Endodermal cell (in vitro differentiated cells): ENCODE measurements at regions not wholly inside any gene's neighbourhood (a gene's known extent, or its start where the extent isn't known, plus 50 kb on each side); places are given as distances from the start of the nearest gene placed in this dataset.

Experiments
- DNase-seq: peaks from one replicate; pipeline ENCODE4 v3.0.0-alpha.2; 2017
- H3K27ac ChIP-seq: 2 replicates; pipeline ENCODE4 v1.5.1; 2013; ENCODE audit warnings: mild to moderate bottlenecking, low read depth, low read length, moderate library complexity
- H3K27me3 ChIP-seq: 2 replicates; pipeline ENCODE4 v1.6.1; 2013; ENCODE audit warnings: mild to moderate bottlenecking, low read length, moderate library complexity; ENCODE audit not compliant: insufficient read depth, control insufficient read depth, poor library complexity, severe bottlenecking
- H3K36me3 ChIP-seq: 2 replicates; pipeline ENCODE4 v1.7.0; 2013; ENCODE audit warnings: mild to moderate bottlenecking, low read length, moderate library complexity; ENCODE audit not compliant: control insufficient read depth, insufficient read depth
- H3K4me1 ChIP-seq: one replicate; pipeline ENCODE4 v1.7.0; 2013; ENCODE audit warnings: low read length; ENCODE audit not compliant: control insufficient read depth, insufficient read depth
- H3K4me3 ChIP-seq: 2 replicates; pipeline ENCODE4 v1.5.1; 2013; ENCODE audit warnings: mild to moderate bottlenecking, low read length, moderate library complexity
- H3K9ac ChIP-seq: 2 replicates; pipeline ENCODE4 v1.6.1; 2013; ENCODE audit warnings: mild to moderate bottlenecking, low read length, moderate library complexity; ENCODE audit not compliant: poor library complexity, severe bottlenecking; ENCODE audit errors: extremely low read depth
- H3K9me3 ChIP-seq: 2 replicates; pipeline ENCODE4 v1.6.1; 2013; ENCODE audit warnings: mild to moderate bottlenecking, low read length, moderate library complexity; ENCODE audit not compliant: control insufficient read depth
- H3K27ac Mint-ChIP-seq: 2 replicates; pipeline ENCODE4 v1.8.0; 2020; ENCODE audit warnings: mixed read lengths
- H3K27me3 Mint-ChIP-seq: 2 replicates; pipeline ENCODE4 v1.8.0; 2021; ENCODE audit warnings: mild to moderate bottlenecking, mixed read lengths; ENCODE audit not compliant: insufficient read depth
- H3K36me3 Mint-ChIP-seq: 2 replicates; pipeline ENCODE4 v1.8.0; 2020; ENCODE audit warnings: low read depth, mixed read lengths
- H3K4me1 Mint-ChIP-seq: 2 replicates; pipeline ENCODE4 v1.8.0; 2020; ENCODE audit warnings: mixed read lengths
- H3K4me3 Mint-ChIP-seq: 2 replicates; pipeline ENCODE4 v1.8.0; 2020; ENCODE audit warnings: mild to moderate bottlenecking, moderate library complexity, mixed read lengths
- H3K9me3 Mint-ChIP-seq: 2 replicates; pipeline ENCODE4 v1.8.0; 2020; ENCODE audit warnings: mild to moderate bottlenecking, mixed read lengths
- CTCF ChIP-seq: fragments of 200-600 bp; sonication (generic); conservative IDR thresholded peaks from 2 replicates; pipeline ENCODE4 v1.5.0; 2021; ENCODE audit warnings: antibody characterized with exemption, mild to moderate bottlenecking
- WGBS, 2 experiments: methylation state at CpG; one replicate each; pipeline versions ENCODE4 v1.1.5 to v1.1.7; 2013; ENCODE audit warnings: missing lambda C conversion rate in 2 of 2, mixed read lengths in 1 of 2; ENCODE audit not compliant: insufficient coverage in 1 of 2, insufficient read length in 1 of 2; 5-methylcytosine and 5-hydroxymethylcytosine counted together

GRCh38 chr4:123562994-123563750 is 166.6 kb downstream of the SPRY1 start:
- no peak overlapping the region for H3K4me3 Mint-ChIP-seq
- Histone ChIP-seq H3K9me3 (no peaks in the 10 kb centered on the region), H3K27me3 (no peaks in the 10 kb centered on the region), H3K36me3 (no peaks in the 10 kb centered on the region), H3K27ac (no peak overlapping the region), H3K4me3 (no peak overlapping the region), H3K9ac (no peak overlapping the region), H3K4me1 (no peaks in the 10 kb centered on the region)
- H3K4me1 Mint-ChIP-seq: peaks cover 6% of the 10 kb centered on the region
- no peak for TF ChIP-seq CTCF
- no peaks in the 10 kb centered on the region for H3K36me3 Mint-ChIP-seq
- H3K9me3 Mint-ChIP-seq: peaks cover 19% of the 10 kb centered on the region
- DNase-seq: no peak
- 83 to 91% methylated on average over 2 to 4 of the region's 4 CpGs for WGBS, 2 experiments
- no peaks in the 10 kb centered on the region for H3K27me3 Mint-ChIP-seq
- H3K27ac Mint-ChIP-seq: no peak overlapping the region

- Histone ChIP-seq H3K4me1 (no peaks in the 10 kb centered on the region), H3K27ac (no peak overlapping the region), H3K9ac (no peak overlapping the region), H3K27me3 (no peaks in the 10 kb centered on the region), H3K9me3 (no peaks in the 10 kb centered on the region), H3K36me3 (no peaks in the 10 kb centered on the region), H3K4me3 (no peak overlapping the region)
- Mint-ChIP-seq H3K4me3 (no peak overlapping the region), H3K9me3 (peaks cover 19% of the 10 kb centered on the region), H3K4me1 (peaks cover 6% of the 10 kb centered on the region), H3K27ac (no peak overlapping the region), H3K27me3 (no peaks in the 10 kb centered on the region), H3K36me3 (no peaks in the 10 kb centered on the region)
- peak; percentile 99 for TF ChIP-seq CTCF
- WGBS, 2 experiments: 48 to 58% methylated on average over 5 to 6 of the region's 6 CpGs
- DNase-seq: peak; percentile 88
Measured at GRCh38 chr4:123564758-123565346, 168.3 kb downstream of the SPRY1 start.

- no peaks in the 10 kb centered on the region for H3K9me3 ChIP-seq
- no peak overlapping the region for H3K4me3 ChIP-seq
- Mint-ChIP-seq H3K27ac (no peak overlapping the region), H3K36me3 (no peaks in the 10 kb centered on the region), H3K4me1 (peaks cover 2% of the 10 kb centered on the region), H3K9me3 (peaks cover 19% of the 10 kb centered on the region), H3K27me3 (peaks cover 1% of the 10 kb centered on the region), H3K4me3 (no peak overlapping the region)
- no peak for TF ChIP-seq CTCF
- 90% methylated on average over 1 of the region's 2 CpGs; no CpG with 5 or more reads in 1 of the 2 experiments for WGBS, 2 experiments
- H3K9ac ChIP-seq: no peak overlapping the region
- H3K36me3 ChIP-seq: no peaks in the 10 kb centered on the region
- no peaks in the 10 kb centered on the region for H3K27me3 ChIP-seq
- no peak for DNase-seq
- no peak overlapping the region for H3K27ac ChIP-seq
- H3K4me1 ChIP-seq: no peaks in the 10 kb centered on the region
Measured at GRCh38 chr4:123568936-123569335, 172.3 kb downstream of the SPRY1 start.
